C4-2B (cell line): ENCODE measurements at regions not wholly inside any gene's neighbourhood (a gene's known extent, or its start where the extent isn't known, plus 50 kb on each side); places are given as distances from the start of the nearest gene placed in this dataset.

Source experiments
- H3K27ac ChIP-seq: fragments of 450-650 bp; 2 replicates; pipeline ENCODE4 v1.5.1; 2017
- CTCF ChIP-seq: fragments of 450-650 bp; conservative IDR thresholded peaks from 2 replicates; pipeline ENCODE4 v1.5.1; 2017; ENCODE audit warnings: mild to moderate bottlenecking
- ZFX ChIP-seq: fragments of 450-650 bp; IDR thresholded peaks from 2 replicates; pipeline ENCODE4 v1.6.1; 2017

GRCh38 chr13:89988206-89988605, 1359.3 kb upstream of the MIR17HG start:
- no peak for TF ChIP-seq CTCF
- no peak for TF ChIP-seq ZFX
- no peak overlapping the region for H3K27ac ChIP-seq

- H3K27ac ChIP-seq: no peak overlapping the region
- TF ChIP-seq ZFX (no peak), CTCF (no peak)
Measured at GRCh38 chr13:90003566-90003965, 1343.9 kb upstream of the MIR17HG start.

GRCh38 chr13:90008707-90009149, 1338.8 kb upstream of the MIR17HG start:
- TF ChIP-seq ZFX: no peak
- H3K27ac ChIP-seq: no peak overlapping the region

- no peak overlapping the region for H3K27ac ChIP-seq
- TF ChIP-seq CTCF (no peak), ZFX (no peak)
Measured at GRCh38 chr13:90014038-90014437, 1333.4 kb upstream of the MIR17HG start.

- TF ChIP-seq CTCF: no peak
- no peak for TF ChIP-seq ZFX
Measured at GRCh38 chr13:90015565-90016507, 1331.7 kb upstream of the MIR17HG start.

GRCh38 chr13:90016688-90017087, 1330.8 kb upstream of the MIR17HG start:
- no peak for TF ChIP-seq CTCF
- TF ChIP-seq ZFX: no peak

More at GRCh38 chr13:90015565-90016507, 1331.7 kb upstream of the MIR17HG start:
- H3K27ac ChIP-seq: no peak overlapping the region

GRCh38 chr13:90020536-90021070, 1326.9 kb upstream of the MIR17HG start:
- TF ChIP-seq ZFX (no peak), CTCF (no peak)
- H3K27ac ChIP-seq: no peak overlapping the region

More at GRCh38 chr13:90016688-90017087, 1330.8 kb upstream of the MIR17HG start:
- no peak overlapping the region for H3K27ac ChIP-seq
